Testis (tissue), 2 donors: ENCODE measurements at regions not wholly inside any gene's neighbourhood (a gene's known extent, or its start where the extent isn't known, plus 50 kb on each side); places are given as distances from the start of the nearest gene placed in this dataset.

Source experiments
- POLR2A ChIP-seq: fragments of 450-650 bp; IDR thresholded peaks from one replicate; pipeline ENCODE4 v1.6.1; 2017; ENCODE audit warnings: antibody characterized with exemption, mild to moderate bottlenecking, moderate library complexity
- TF ChIP-seq, protein P1 (sequence below), 3 experiments: fragments of 450-650 bp in 2 of 3; fragments of 200-600 bp in 1 of 3; sonication (generic) in 1 of 3; IDR thresholded peaks; one replicate each; pipeline ENCODE4 v1.5.1; 2016 to 2019; ENCODE audit warnings: antibody characterized with exemption in 3 of 3, mild to moderate bottlenecking in 2 of 3, moderate library complexity in 1 of 3

DNA sequence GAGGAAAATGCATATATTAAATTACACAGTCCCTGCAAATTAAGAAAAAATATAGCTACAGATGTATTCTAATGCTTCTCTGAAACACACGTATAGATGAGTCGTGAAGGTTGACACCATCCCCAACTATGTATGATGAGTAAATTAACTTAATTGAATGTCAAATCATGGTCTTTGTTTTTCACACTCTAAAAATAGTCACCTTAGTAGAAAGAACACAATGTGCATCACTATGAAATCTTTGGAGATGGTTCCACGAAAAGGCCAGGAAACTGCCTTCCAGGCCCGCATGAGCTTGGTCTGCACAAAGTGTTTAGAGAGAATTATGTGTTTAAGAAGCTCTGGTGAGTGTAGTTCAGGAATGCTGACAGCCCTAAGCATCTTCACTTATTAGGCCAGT, 313.4 kb upstream of the IL12A start:
- TF ChIP-seq, protein P1, sequence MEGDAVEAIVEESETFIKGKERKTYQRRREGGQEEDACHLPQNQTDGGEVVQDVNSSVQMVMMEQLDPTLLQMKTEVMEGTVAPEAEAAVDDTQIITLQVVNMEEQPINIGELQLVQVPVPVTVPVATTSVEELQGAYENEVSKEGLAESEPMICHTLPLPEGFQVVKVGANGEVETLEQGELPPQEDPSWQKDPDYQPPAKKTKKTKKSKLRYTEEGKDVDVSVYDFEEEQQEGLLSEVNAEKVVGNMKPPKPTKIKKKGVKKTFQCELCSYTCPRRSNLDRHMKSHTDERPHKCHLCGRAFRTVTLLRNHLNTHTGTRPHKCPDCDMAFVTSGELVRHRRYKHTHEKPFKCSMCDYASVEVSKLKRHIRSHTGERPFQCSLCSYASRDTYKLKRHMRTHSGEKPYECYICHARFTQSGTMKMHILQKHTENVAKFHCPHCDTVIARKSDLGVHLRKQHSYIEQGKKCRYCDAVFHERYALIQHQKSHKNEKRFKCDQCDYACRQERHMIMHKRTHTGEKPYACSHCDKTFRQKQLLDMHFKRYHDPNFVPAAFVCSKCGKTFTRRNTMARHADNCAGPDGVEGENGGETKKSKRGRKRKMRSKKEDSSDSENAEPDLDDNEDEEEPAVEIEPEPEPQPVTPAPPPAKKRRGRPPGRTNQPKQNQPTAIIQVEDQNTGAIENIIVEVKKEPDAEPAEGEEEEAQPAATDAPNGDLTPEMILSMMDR (IDR thresholded peaks at IDR 0.05): no peak
- no peak for TF ChIP-seq POLR2A
